GM19467 (cell line): ENCODE measurements at regions not wholly inside any gene's neighbourhood (a gene's known extent, or its start where the extent isn't known, plus 50 kb on each side); places are given as distances from the start of the nearest gene placed in this dataset.

ENCODE experiments used
- ATAC-seq: cut with Tn5 transposase; IDR thresholded peaks from one replicate; pipeline ENCODE4 v1.9.1; 2021; ENCODE audit warnings: mild to moderate bottlenecking, moderate library complexity; ENCODE audit not compliant: unreplicated experiment

- no peak for ATAC-seq
These were observed 406.7 kb downstream of the GPATCH2 start for GRCh38 chr1:217224201-217224600.

GRCh38 chr1:217214551-217214950 is 416.3 kb downstream of the GPATCH2 start:
- no peak for ATAC-seq

- no peak for ATAC-seq
These were observed 419.4 kb downstream of the GPATCH2 start for GRCh38 chr1:217211486-217211885.

- ATAC-seq = no peak
These were observed 425.3 kb downstream of the GPATCH2 start for GRCh38 chr1:217205578-217205977.

GRCh38 chr1:217196616-217197015 is 434.3 kb downstream of the GPATCH2 start:
- no peak for ATAC-seq

GRCh38 chr1:217193151-217193550 is 437.7 kb downstream of the GPATCH2 start:
- no peak for ATAC-seq

GRCh38 chr1:217191441-217191840 is 439.4 kb downstream of the GPATCH2 start:
- ATAC-seq = no peak

GRCh38 chr1:217190359-217190758 is 440.5 kb downstream of the GPATCH2 start:
- no peak for ATAC-seq

GRCh38 chr1:217189362-217189761 is 441.5 kb downstream of the GPATCH2 start:
- no peak for ATAC-seq

GRCh38 chr1:217188280-217189237 is 442.3 kb downstream of the GPATCH2 start:
- no peak for ATAC-seq

- ATAC-seq = no peak
These were observed 444.2 kb downstream of the GPATCH2 start for GRCh38 chr1:217186664-217187063.

- no peak for ATAC-seq
These were observed 446.0 kb downstream of the GPATCH2 start for GRCh38 chr1:217184854-217185253.

GRCh38 chr1:217182992-217183391 is 447.9 kb downstream of the GPATCH2 start:
- no peak for ATAC-seq

- no peak for ATAC-seq
These were observed 449.1 kb downstream of the GPATCH2 start for GRCh38 chr1:217181756-217182155.

GRCh38 chr1:217181176-217181746 is 449.6 kb downstream of the GPATCH2 start:
- ATAC-seq = no peak

- no peak for ATAC-seq
These were observed 450.4 kb downstream of the GPATCH2 start for GRCh38 chr1:217180443-217180842.

- ATAC-seq = no peak
These were observed 441.2 kb upstream of the ESRRG start for GRCh38 chr1:217164403-217164802.

GRCh38 chr1:217153361-217153760 is 430.1 kb upstream of the ESRRG start:
- ATAC-seq = no peak

GRCh38 chr1:217150366-217150765 is 427.1 kb upstream of the ESRRG start:
- ATAC-seq = no peak

GRCh38 chr1:217149791-217150190 is 426.6 kb upstream of the ESRRG start:
- no peak for ATAC-seq

GRCh38 chr1:217141711-217142110 is 418.5 kb upstream of the ESRRG start:
- ATAC-seq = no peak
